HepG2 (cell line): ENCODE measurements at regions not wholly inside any gene's neighbourhood (a gene's known extent, or its start where the extent isn't known, plus 50 kb on each side); places are given as distances from the start of the nearest gene placed in this dataset.

Experiments
- HNRNPUL1 ChIP-seq: fragments of 200-400 bp; formaldehyde crosslinking; IDR thresholded peaks from 2 replicates; pipeline ENCODE4 v1.6.1; 2017; ENCODE audit warnings: low read depth, mild to moderate bottlenecking, low read length, moderate library complexity
- TF ChIP-seq, protein P1 (sequence below): sonication (generic); formaldehyde crosslinking; IDR thresholded peaks from 2 replicates; pipeline ENCODE4 v1.5.0; 2020; ENCODE audit warnings: mild to moderate bottlenecking, missing genetic modification reagents, moderate library complexity

DNA sequence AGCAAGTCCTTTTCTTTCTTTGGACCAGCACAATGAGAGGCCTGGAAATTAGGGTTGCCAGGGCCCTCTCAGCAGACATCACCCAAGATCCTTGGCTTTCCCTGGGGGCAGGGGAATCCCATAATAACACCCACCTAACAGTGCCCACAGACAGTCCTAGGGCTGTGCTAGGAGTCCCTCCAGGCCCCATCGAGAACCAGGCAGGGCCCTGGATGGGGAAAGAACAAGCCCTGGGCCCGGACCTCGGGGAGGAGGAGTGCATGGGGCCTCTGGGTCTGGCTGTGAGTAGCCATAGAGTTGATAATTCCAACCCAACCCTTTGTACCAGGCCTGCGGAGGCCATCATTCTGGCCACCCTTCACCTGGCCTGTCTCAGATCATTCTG lies 201.2 kb upstream of the ZMIZ1 start:
- TF ChIP-seq, protein P1, sequence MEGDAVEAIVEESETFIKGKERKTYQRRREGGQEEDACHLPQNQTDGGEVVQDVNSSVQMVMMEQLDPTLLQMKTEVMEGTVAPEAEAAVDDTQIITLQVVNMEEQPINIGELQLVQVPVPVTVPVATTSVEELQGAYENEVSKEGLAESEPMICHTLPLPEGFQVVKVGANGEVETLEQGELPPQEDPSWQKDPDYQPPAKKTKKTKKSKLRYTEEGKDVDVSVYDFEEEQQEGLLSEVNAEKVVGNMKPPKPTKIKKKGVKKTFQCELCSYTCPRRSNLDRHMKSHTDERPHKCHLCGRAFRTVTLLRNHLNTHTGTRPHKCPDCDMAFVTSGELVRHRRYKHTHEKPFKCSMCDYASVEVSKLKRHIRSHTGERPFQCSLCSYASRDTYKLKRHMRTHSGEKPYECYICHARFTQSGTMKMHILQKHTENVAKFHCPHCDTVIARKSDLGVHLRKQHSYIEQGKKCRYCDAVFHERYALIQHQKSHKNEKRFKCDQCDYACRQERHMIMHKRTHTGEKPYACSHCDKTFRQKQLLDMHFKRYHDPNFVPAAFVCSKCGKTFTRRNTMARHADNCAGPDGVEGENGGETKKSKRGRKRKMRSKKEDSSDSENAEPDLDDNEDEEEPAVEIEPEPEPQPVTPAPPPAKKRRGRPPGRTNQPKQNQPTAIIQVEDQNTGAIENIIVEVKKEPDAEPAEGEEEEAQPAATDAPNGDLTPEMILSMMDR, result no peak
- no peak for TF ChIP-seq HNRNPUL1
